ENCODE measurements at regions not wholly inside any gene's neighbourhood (a gene's known extent, or its start where the extent isn't known, plus 50 kb on each side); places are given as distances from the start of the nearest gene placed in this dataset.
"Not testable (repeated sequence)": the region's sequence is repeated elsewhere in the genome, so short reads cannot be mapped to it uniquely, and the experiment has no call there.

DNA sequence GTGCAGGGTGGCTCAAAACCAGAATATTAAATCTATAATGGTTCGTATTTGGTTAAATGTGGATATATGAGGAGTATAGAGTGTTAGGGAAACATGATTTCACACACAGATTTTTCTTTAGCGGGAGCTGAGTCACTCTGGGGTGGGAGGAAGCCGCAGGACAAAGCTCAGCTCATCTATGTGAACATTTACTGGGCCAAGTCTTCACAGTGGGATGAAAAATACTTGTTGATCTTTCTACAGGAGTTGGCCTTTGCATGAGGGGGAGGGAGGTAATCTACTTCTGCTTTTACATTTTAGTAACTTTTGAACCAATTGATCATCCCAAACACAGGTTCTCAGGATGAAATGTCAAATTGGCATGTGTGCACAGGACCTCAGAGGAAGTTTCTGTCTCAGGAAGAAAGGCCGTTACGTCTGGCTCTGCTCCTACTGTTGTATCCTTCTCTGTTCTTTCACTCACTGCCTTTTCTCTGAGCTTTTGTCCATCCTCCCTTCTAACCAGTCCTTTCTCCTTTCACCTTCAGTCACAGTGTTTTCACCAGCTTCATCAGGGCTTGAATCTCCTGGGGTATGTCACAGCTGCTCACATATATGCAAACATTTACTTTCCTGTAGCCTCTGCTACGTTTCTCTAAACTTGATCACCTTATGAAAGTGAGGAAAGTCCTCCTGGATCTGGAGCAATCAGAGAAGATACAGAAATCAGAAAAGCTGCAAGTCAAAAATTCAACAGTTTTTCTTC, 943.3 kb upstream of the FANCL start:
- DNase-seq (ENCODE audit: low spot score): no peak

GRCh38 chr2:59183070-59183469, 941.9 kb upstream of the FANCL start:
- DNase-seq (ENCODE audit: low spot score): no peak

DNA sequence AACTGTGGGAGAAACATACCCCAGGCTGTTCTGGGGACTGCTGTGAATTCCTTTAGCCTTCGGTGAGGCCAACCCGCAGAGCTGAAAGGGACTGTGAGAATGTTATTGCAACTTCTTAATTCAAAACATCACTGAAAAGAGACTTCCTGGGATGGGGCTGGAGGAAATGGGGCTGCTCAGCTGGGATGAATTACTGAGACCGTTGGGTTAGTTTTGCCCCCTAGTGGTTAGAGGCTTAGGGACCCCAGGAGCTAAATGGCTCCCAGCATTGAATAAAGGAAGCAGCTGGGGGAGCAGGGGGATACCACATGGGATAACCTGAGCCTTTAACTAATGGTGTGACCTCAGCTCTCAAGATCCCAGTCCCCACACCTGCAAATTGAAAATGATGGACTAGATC, 941.1 kb upstream of the FANCL start:
- DNase-seq (ENCODE audit: low spot score): no peak

GRCh38 chr2:59181347-59181746, 940.2 kb upstream of the FANCL start:
- DNase-seq (ENCODE audit: low spot score): no peak

GRCh38 chr2:59180621-59181020, 939.5 kb upstream of the FANCL start:
- no peak for DNase-seq (ENCODE audit: low spot score)

GRCh38 chr2:59180111-59180510, 939.0 kb upstream of the FANCL start:
- DNase-seq (ENCODE audit: low spot score): no peak

- no peak for DNase-seq (ENCODE audit: low spot score)
Observed at GRCh38 chr2:59177748-59178147, 936.6 kb upstream of the FANCL start.

- no peak for DNase-seq (ENCODE audit: low spot score)
Observed at GRCh38 chr2:59176737-59177136, 935.6 kb upstream of the FANCL start.

DNA sequence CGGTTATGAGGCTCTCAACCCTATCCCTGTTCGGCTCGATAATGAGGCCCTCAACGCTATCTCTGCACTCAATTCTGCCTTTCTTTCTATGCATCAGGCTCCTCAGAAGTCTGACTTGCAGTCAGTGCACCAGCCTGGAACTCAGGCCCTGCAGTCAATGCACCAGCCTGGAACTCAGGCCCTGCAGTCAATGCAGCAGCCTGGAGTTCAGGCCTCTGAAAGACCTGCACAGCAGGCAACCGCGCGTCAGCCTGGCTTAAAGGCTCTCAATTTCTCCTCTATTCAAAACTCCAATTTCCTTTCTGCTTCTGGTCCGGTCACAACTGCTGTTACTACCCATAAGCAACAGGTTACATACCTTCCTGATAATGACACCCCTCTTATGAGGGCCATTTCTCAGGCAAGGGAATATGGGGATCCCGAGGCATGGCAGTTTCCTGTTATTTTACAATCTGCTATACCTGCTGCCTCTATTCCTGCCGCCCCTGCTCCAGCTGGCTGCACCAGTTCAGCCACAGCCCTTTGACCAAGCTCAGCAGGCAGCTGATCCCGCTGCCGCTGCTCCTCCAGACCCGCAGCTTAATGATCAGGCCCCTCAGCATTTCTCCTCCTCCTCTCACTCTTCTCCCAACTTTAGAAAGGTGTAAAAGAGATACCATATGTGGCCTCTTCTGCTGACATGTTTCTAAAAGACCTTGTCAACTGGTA, 933.6 kb upstream of the FANCL start:
- no peak for DNase-seq (ENCODE audit: low spot score)

GRCh38 chr2:59173325-59173724, 932.2 kb upstream of the FANCL start:
- no peak for DNase-seq (ENCODE audit: low spot score)

DNA sequence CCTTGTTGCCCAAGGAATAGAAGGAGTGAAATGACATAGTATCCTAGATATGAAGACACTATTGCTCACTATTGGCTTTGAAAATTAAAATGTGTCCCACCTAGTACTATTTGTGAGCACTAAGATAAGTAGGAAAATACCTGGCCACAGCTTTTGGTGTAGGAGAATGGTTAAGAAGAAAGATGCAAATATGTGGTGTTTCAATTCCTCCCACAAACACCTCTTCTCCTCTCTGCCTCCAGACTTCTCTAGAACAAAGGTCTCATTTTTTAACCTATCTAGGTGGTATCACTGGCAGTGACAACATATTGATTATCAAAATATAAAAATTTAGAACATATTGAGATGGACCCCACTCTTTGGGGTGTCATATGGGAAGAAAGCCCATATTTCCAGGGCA, 929.9 kb upstream of the FANCL start:
- no peak for DNase-seq (ENCODE audit: low spot score)

GRCh38 chr2:59168766-59169165, 927.6 kb upstream of the FANCL start:
- no peak for DNase-seq (ENCODE audit: low spot score)

DNA sequence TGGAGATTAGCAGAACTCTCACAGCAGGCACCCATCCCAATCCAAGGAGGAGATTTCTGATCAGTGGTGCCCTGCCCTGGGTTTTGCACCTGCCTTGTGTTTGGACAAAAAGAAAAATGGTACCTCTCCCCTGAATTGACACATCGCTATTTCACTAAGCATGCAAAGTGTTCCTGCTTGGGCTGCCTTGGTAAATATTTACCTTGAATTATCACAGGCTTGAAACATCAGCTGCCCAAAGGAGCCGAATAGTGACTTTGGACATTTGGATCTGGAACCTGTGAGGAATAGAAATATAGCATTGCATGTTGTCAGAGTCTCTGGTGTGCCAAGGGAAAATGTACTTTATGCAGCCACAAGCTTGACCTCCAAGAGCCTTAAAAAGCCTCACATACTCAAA, 926.4 kb upstream of the FANCL start:
- no peak for DNase-seq (ENCODE audit: low spot score)

DNA sequence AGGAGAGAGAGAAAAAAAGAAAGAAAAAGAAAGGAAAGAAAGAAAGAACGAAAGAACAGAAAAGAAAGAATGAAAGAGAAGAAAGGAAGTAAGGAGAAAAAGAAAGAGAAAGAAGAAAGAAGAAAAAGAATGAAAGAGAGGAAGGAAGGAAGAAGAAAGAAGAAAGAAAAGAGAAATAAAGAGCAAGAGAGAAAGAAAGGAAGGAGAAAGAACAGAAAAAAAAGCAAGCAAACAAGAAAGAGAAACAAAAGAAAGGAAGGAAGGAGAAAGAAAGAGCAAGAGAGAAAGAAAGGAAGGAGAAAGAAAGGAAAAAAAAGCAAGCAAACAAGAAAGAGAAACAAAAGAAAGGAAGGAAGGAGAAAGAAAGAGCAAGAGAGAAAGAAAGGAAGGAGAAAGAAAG, 916.8 kb upstream of the FANCL start:
- DNase-seq (ENCODE audit: low spot score): not testable (repeated sequence)

- no peak for DNase-seq (ENCODE audit: low spot score)
Observed at GRCh38 chr2:59151805-59152204, 910.7 kb upstream of the FANCL start.

DNA sequence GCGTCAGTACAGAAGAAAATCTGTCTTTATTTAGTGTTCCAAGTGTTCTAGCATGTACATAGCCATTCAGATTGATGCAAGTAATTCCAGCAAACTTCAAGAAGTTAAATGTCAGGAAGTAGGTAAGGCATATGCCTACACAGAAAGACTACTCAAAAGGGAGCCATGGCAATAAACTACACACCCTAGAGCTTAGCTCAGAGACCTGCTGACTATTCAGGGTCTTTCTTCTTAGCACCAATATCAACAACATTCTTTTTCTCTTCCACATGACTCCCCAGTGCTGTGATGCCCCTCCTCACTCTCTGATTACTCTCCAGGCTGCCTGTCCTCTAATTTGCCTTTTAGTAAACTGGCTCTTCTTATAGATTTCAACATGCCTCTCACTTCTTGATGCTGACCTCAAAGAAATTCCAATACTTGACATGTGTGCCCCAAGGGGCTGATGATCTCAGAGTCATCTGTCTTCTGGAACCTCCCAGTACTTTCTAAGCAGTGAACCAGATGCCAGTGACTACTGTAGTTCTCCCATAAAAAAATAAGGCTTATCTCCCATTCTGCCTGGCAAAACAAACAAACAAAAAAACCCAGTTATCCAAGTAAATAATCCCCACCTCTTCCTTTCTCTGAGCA, 909.2 kb upstream of the FANCL start:
- DNase-seq (ENCODE audit: low spot score): no peak

- no peak for DNase-seq (ENCODE audit: low spot score)
Observed at GRCh38 chr2:59149271-59149670, 908.1 kb upstream of the FANCL start.

- DNase-seq (ENCODE audit: low spot score): no peak
Observed at GRCh38 chr2:59112258-59112657, 871.1 kb upstream of the FANCL start.

GRCh38 chr2:59096973-59097372, 855.8 kb upstream of the FANCL start:
- DNase-seq (ENCODE audit: low spot score): no peak

- DNase-seq (ENCODE audit: low spot score): no peak
Observed at GRCh38 chr2:59093571-59093970, 852.4 kb upstream of the FANCL start.

- no peak for DNase-seq (ENCODE audit: low spot score)
Observed at GRCh38 chr2:59084326-59084725, 843.2 kb upstream of the FANCL start.

GRCh38 chr2:59083075-59083828, 842.1 kb upstream of the FANCL start:
- DNase-seq (ENCODE audit: low spot score): no peak
